ENCODE measurements at regions not wholly inside any gene's neighbourhood (a gene's known extent, or its start where the extent isn't known, plus 50 kb on each side); places are given as distances from the start of the nearest gene placed in this dataset.

DNA sequence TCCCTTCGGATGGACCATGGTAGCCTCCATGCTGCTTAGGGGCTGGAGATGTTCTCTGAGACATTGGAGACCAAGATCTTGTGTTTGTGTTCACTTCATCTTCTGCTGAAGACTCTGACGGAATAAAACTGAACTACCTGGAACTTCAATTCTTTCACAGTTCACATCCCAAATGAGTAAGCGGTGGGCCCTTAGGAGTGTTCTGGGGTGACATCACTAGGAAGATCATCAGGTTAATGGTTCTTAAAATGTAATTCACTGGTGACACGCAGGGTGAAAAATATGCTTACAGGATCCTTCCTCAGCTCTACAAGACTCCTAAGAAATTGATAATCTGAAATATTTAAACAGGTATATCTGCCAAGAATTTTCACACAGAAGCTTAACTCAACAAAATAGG is 561.5 kb downstream of the SEMA5A start:
- H3K36me3 ChIP-seq, result no peaks in the 10 kb centered on the region
- no peak for ATAC-seq
- DNase-seq, result no peak
- no peak overlapping the region for H3K27ac ChIP-seq
- H3K9me3 ChIP-seq, result peaks cover 0 to 6% (median 0%) of the 10 kb centered on the region in 11 donors
- H3K27me3 ChIP-seq, result no peaks in the 10 kb centered on the region
- WGBS, 2 donors, result 74 to 82% methylated on average over 4 of the region's 4 CpGs
- intact Hi-C loops (cut with DNase I), result no loop called here
- no peaks in the 10 kb centered on the region for H3K4me1 ChIP-seq
- H3K4me3 ChIP-seq, result no peak overlapping the region
- TF ChIP-seq, protein P1, sequence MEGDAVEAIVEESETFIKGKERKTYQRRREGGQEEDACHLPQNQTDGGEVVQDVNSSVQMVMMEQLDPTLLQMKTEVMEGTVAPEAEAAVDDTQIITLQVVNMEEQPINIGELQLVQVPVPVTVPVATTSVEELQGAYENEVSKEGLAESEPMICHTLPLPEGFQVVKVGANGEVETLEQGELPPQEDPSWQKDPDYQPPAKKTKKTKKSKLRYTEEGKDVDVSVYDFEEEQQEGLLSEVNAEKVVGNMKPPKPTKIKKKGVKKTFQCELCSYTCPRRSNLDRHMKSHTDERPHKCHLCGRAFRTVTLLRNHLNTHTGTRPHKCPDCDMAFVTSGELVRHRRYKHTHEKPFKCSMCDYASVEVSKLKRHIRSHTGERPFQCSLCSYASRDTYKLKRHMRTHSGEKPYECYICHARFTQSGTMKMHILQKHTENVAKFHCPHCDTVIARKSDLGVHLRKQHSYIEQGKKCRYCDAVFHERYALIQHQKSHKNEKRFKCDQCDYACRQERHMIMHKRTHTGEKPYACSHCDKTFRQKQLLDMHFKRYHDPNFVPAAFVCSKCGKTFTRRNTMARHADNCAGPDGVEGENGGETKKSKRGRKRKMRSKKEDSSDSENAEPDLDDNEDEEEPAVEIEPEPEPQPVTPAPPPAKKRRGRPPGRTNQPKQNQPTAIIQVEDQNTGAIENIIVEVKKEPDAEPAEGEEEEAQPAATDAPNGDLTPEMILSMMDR (IDR thresholded peaks at IDR 0.05), result no peak

All from heart right ventricle (tissue), 16 donors.